Panc1 (cell line): ENCODE measurements at regions not wholly inside any gene's neighbourhood (a gene's known extent, or its start where the extent isn't known, plus 50 kb on each side); places are given as distances from the start of the nearest gene placed in this dataset.

Experiments
- ATAC-seq: fragments of 200-7000 bp; cut with Tn5 transposase; 2 replicates; pipeline ENCODE4 v1.9.1; 2020; ENCODE audit warnings: mild to moderate bottlenecking, moderate library complexity
- BruUV-seq: library from RNA; stranded (reverse); fragments of 400-500 nt; replicated peaks from 2 replicates; lab custom pipeline; 2021; lab: Mats Ljungman, UMichigan
- CTCF ChIA-PET: fragments of 300-600 bp; sonication (Branson Sonifier 250); formaldehyde crosslinking; loops from one replicate; lab custom pipeline; 2022; ENCODE audit warnings: antibody characterized with exemption; lab: Charles Lee
- POLR2A ChIA-PET: fragments of 300-600 bp; sonication (Branson Sonifier 250); formaldehyde crosslinking; loops from one replicate; lab custom pipeline; 2022; ENCODE audit warnings: antibody characterized with exemption; lab: Charles Lee
- DNase-seq: peaks from one replicate; pipeline ENCODE4 v3.0.0-alpha.2; 2010; ENCODE audit warnings: low read depth, low spot score
- H3K27ac ChIP-seq: 2 replicates; pipeline ENCODE4 v1.5.1; 2011; ENCODE audit warnings: mild to moderate bottlenecking, low read length, inconsistent platforms
- H3K27me3 ChIP-seq: fragments of 200-500 bp; sonication (Bioruptor generic); 2 replicates; pipeline ENCODE4 v1.6.0; 2014; ENCODE audit warnings: low read length, inconsistent platforms; ENCODE audit not compliant: control insufficient read depth, insufficient read depth
- H3K36me3 ChIP-seq: fragments of 200-500 bp; sonication (Bioruptor generic); 2 replicates; pipeline ENCODE4 v1.5.1; 2014; ENCODE audit warnings: inconsistent platforms, mild to moderate bottlenecking, low read length, moderate library complexity; ENCODE audit not compliant: control insufficient read depth, insufficient read depth
- H3K4me1 ChIP-seq: 2 replicates; pipeline ENCODE4 v1.5.1; 2011; ENCODE audit warnings: inconsistent platforms, mild to moderate bottlenecking, low read length, moderate library complexity; ENCODE audit not compliant: control insufficient read depth, insufficient read depth
- H3K4me3 ChIP-seq, 2 experiments: 2 replicates each; pipeline ENCODE4 v1.5.1; 2011 to 2012; ENCODE audit warnings: low read depth in 2 of 2, low read length in 2 of 2, mild to moderate bottlenecking in 2 of 2, inconsistent platforms in 1 of 2, moderate library complexity in 1 of 2
- H3K9me3 ChIP-seq: fragments of 200-500 bp; sonication (Bioruptor generic); 2 replicates; pipeline ENCODE4 v1.5.1; 2014; ENCODE audit warnings: low read depth, mild to moderate bottlenecking, inconsistent platforms, low read length, moderate library complexity; ENCODE audit not compliant: control insufficient read depth, insufficient read depth
- CTCF ChIP-seq: fragments of 450-650 bp; IDR thresholded peaks from 2 replicates; pipeline ENCODE4 v1.5.1; 2017; ENCODE audit warnings: mild to moderate bottlenecking
- POLR2AphosphoS5 ChIP-seq: IDR thresholded peaks from 2 replicates; pipeline ENCODE4 v1.6.1; 2012; ENCODE audit warnings: mild to moderate bottlenecking, low read depth, low read length, moderate library complexity
- REST ChIP-seq, 2 experiments: IDR thresholded peaks; 2 replicates each; pipeline ENCODE4 v1.6.1; 2011 to 2012; ENCODE audit warnings: low read depth in 2 of 2, control low read depth in 1 of 2, low read length in 1 of 2, mild to moderate bottlenecking in 1 of 2, moderate library complexity in 1 of 2; ENCODE audit not compliant: insufficient read depth in 1 of 2
- SIN3A ChIP-seq: IDR thresholded peaks from 2 replicates; pipeline ENCODE4 v1.6.1; 2012; ENCODE audit warnings: low read depth, mild to moderate bottlenecking, low read length, moderate library complexity, borderline replicate concordance; ENCODE audit not compliant: insufficient read depth
- TCF7L2 ChIP-seq: IDR thresholded peaks from 2 replicates; pipeline ENCODE4 v1.6.1; 2011; ENCODE audit warnings: mild to moderate bottlenecking, low read depth, low read length, inconsistent platforms
- in situ Hi-C: cut with HindIII; loops from 2 replicates; pipeline ENCODE4 v1.10.0; 2016; ENCODE audit warnings: low sequenced_read_pairs, low pct_unique_long_range_greater_than_20kb
- intact Hi-C: fragments of 100-400 bp; cut with micrococcal nuclease; formaldehyde crosslinking; loops from one replicate; pipeline ENCODE4 v1.10.0; 2022; ENCODE audit not compliant: unreplicated experiment

DNA sequence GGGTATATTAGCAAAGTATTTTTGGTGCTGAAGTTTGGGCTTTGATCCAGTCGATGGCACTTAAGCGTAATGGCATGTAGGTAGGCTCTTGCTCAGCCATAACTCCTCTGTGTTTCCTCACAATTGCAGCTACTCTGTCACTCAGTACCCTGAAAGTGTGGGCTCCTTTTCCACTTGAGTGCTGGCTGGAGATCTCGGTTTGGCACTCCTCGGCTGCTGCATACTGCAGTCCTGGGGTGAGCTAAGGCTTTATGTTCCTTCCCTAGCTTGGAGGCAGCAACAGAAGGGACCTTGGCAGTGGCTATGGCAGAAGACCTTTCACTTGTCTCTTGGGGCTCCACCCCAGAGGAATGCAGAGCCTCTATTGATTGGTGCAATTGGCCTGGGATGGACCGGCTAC is 106.7 kb upstream of the GRXCR1 start:
- Histone ChIP-seq H3K4me3 (no peak overlapping the region), H3K27ac (no peak overlapping the region), H3K36me3 (no peaks in the 10 kb centered on the region), H3K4me1 (no peaks in the 10 kb centered on the region), H3K27me3 (no peaks in the 10 kb centered on the region), H3K9me3 (no peaks in the 10 kb centered on the region)
- TF ChIP-seq SIN3A (no peak), CTCF (no peak), REST (IDR thresholded peaks at IDR 0.05; ENCODE audit: insufficient read depth in 1 of 2, low read depth in 2 of 2, low read length in 1 of 2) (no peak), TCF7L2 (no peak), POLR2AphosphoS5 (no peak)
- CTCF ChIA-PET: no interaction called here
- ATAC-seq: no peak
- intact Hi-C loops: no loop called here
- in situ Hi-C loops: no loop called here
- POLR2A ChIA-PET: no interaction called here
- BruUV-seq: no TSS peak
- no peak for DNase-seq

GRCh38 chr4:42781315-42781714 is 111.2 kb upstream of the GRXCR1 start:
- Histone ChIP-seq H3K27ac (no peak overlapping the region), H3K36me3 (no peaks in the 10 kb centered on the region), H3K27me3 (no peaks in the 10 kb centered on the region), H3K4me1 (no peaks in the 10 kb centered on the region), H3K9me3 (no peaks in the 10 kb centered on the region), H3K4me3 (no peak overlapping the region)
- intact Hi-C loops (no loop called here), in situ Hi-C loops (no loop called here)
- BruUV-seq: no TSS peak
- no peak for DNase-seq
- POLR2A ChIA-PET: no interaction called here
- TF ChIP-seq REST (IDR thresholded peaks at IDR 0.05; ENCODE audit: insufficient read depth in 1 of 2, low read depth in 2 of 2, low read length in 1 of 2) (no peak), CTCF (no peak), POLR2AphosphoS5 (no peak), SIN3A (no peak), TCF7L2 (no peak)
- CTCF ChIA-PET: no interaction called here
- no peak for ATAC-seq
